GM23338 (cell line): ENCODE measurements at regions not wholly inside any gene's neighbourhood (a gene's known extent, or its start where the extent isn't known, plus 50 kb on each side); places are given as distances from the start of the nearest gene placed in this dataset.

Experiments
- EZH2 ChIP-seq: fragments of 200-600 bp; sonication (generic); IDR thresholded peaks from one replicate; pipeline ENCODE4 v1.8.0; 2017; ENCODE audit warnings: antibody characterized with exemption, mild to moderate bottlenecking, low read depth; ENCODE audit not compliant: unreplicated experiment
- ZNF331 ChIP-seq: fragments of 250-450 bp; sonication (Bioruptor Pico); IDR thresholded peaks from 2 replicates; pipeline ENCODE4 v1.5.0; 2020; ENCODE audit warnings: low read depth, mild to moderate bottlenecking, moderate library complexity
- TF ChIP-seq, protein P1 (sequence below), 2 experiments: fragments of 200-600 bp in 1 of 2; sonication (generic) in 1 of 2; conservative IDR thresholded peaks; 2 replicates each; pipeline versions ENCODE4 v1.5.1 to v1.6.1; 2016 to 2017; ENCODE audit warnings: antibody characterized with exemption in 2 of 2, low read depth in 2 of 2, mild to moderate bottlenecking in 2 of 2, moderate library complexity in 1 of 2
- TF ChIP-seq, protein P2 (sequence below): IDR thresholded peaks from one replicate; pipeline ENCODE4 v1.6.1; 2018; ENCODE audit warnings: antibody characterized with exemption; ENCODE audit not compliant: unreplicated experiment

DNA sequence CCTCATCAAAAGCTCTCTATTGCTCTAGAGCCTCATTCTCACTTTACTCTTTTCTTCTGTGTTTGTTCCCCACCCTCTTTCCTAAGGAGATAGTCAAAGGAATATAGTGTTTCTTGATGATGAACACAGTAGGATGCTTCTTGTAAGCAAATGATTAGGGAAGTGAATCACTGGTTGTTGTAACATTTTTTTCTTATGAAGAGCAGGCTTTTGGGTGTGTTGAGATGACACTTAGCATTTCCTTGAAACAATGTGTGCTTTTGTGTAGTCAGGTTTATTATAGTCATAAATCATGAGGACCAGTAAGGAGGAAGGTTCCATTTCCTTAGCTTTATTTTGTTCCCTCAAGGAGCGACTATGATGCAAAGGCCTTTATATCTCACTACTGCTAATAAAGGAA, 1991.3 kb upstream of the C9orf72 start:
- no peak for TF ChIP-seq ZNF331 (CRISPR knock-in tag)
- TF ChIP-seq, protein P1, sequence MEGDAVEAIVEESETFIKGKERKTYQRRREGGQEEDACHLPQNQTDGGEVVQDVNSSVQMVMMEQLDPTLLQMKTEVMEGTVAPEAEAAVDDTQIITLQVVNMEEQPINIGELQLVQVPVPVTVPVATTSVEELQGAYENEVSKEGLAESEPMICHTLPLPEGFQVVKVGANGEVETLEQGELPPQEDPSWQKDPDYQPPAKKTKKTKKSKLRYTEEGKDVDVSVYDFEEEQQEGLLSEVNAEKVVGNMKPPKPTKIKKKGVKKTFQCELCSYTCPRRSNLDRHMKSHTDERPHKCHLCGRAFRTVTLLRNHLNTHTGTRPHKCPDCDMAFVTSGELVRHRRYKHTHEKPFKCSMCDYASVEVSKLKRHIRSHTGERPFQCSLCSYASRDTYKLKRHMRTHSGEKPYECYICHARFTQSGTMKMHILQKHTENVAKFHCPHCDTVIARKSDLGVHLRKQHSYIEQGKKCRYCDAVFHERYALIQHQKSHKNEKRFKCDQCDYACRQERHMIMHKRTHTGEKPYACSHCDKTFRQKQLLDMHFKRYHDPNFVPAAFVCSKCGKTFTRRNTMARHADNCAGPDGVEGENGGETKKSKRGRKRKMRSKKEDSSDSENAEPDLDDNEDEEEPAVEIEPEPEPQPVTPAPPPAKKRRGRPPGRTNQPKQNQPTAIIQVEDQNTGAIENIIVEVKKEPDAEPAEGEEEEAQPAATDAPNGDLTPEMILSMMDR (conservative IDR thresholded peaks at IDR 0.05; ENCODE audit: low read depth in 2 of 2), result no peak
- no peak for TF ChIP-seq EZH2
- TF ChIP-seq, protein P2, sequence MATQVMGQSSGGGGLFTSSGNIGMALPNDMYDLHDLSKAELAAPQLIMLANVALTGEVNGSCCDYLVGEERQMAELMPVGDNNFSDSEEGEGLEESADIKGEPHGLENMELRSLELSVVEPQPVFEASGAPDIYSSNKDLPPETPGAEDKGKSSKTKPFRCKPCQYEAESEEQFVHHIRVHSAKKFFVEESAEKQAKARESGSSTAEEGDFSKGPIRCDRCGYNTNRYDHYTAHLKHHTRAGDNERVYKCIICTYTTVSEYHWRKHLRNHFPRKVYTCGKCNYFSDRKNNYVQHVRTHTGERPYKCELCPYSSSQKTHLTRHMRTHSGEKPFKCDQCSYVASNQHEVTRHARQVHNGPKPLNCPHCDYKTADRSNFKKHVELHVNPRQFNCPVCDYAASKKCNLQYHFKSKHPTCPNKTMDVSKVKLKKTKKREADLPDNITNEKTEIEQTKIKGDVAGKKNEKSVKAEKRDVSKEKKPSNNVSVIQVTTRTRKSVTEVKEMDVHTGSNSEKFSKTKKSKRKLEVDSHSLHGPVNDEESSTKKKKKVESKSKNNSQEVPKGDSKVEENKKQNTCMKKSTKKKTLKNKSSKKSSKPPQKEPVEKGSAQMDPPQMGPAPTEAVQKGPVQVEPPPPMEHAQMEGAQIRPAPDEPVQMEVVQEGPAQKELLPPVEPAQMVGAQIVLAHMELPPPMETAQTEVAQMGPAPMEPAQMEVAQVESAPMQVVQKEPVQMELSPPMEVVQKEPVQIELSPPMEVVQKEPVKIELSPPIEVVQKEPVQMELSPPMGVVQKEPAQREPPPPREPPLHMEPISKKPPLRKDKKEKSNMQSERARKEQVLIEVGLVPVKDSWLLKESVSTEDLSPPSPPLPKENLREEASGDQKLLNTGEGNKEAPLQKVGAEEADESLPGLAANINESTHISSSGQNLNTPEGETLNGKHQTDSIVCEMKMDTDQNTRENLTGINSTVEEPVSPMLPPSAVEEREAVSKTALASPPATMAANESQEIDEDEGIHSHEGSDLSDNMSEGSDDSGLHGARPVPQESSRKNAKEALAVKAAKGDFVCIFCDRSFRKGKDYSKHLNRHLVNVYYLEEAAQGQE, result no peak
